Astrocyte of the spinal cord (primary cell): ENCODE measurements at regions not wholly inside any gene's neighbourhood (a gene's known extent, or its start where the extent isn't known, plus 50 kb on each side); places are given as distances from the start of the nearest gene placed in this dataset.

Experiments
- DNase-seq: peaks from one replicate; pipeline ENCODE4 v3.0.0; 2011; ENCODE audit warnings: low read depth, low spot score
- H3K4me3 ChIP-seq: 2 replicates; pipeline ENCODE4 v1.5.1; 2011; ENCODE audit warnings: low read depth, mild to moderate bottlenecking, low read length, moderate library complexity
- CTCF ChIP-seq: IDR thresholded peaks from 2 replicates; pipeline ENCODE4 v1.5.1; 2012; ENCODE audit warnings: low read depth, mild to moderate bottlenecking, low read length, inconsistent platforms
- in situ Hi-C: cut with HindIII; loops from 2 replicates; pipeline ENCODE4 v1.10.0; 2017; ENCODE audit warnings: low sequenced_read_pairs

- no peak for DNase-seq
- TF ChIP-seq CTCF: no peak
- in situ Hi-C loops: no loop called here
- H3K4me3 ChIP-seq: no peak overlapping the region
Observed at GRCh38 chr5:56343988-56344387, 110.9 kb upstream of the ANKRD55 start.

GRCh38 chr5:56342616-56343015 is 109.5 kb upstream of the ANKRD55 start:
- no peak for TF ChIP-seq CTCF
- in situ Hi-C loops: no loop called here
- H3K4me3 ChIP-seq: no peak overlapping the region
- DNase-seq: no peak

- no peak overlapping the region for H3K4me3 ChIP-seq
- no peak for DNase-seq
- TF ChIP-seq CTCF: no peak
- in situ Hi-C loops: no loop called here
Observed at GRCh38 chr5:56340196-56340980, 107.3 kb upstream of the ANKRD55 start.

- TF ChIP-seq CTCF: no peak
Observed at GRCh38 chr5:56339732-56340131, 106.6 kb upstream of the ANKRD55 start.

GRCh38 chr5:56337715-56338319 is 104.7 kb upstream of the ANKRD55 start:
- H3K4me3 ChIP-seq: no peak overlapping the region
- DNase-seq: peak; percentile 36
- no peak for TF ChIP-seq CTCF
- in situ Hi-C loops: no loop called here

More at GRCh38 chr5:56339732-56340131, 106.6 kb upstream of the ANKRD55 start:
- no peak overlapping the region for H3K4me3 ChIP-seq
- in situ Hi-C loops: no loop called here
- no peak for DNase-seq

GRCh38 chr5:56335212-56335611 is 102.1 kb upstream of the ANKRD55 start:
- in situ Hi-C loops: no loop called here
- no peak for TF ChIP-seq CTCF
- H3K4me3 ChIP-seq: no peak overlapping the region
- no peak for DNase-seq
